ENCODE measurements at regions not wholly inside any gene's neighbourhood (a gene's known extent, or its start where the extent isn't known, plus 50 kb on each side); places are given as distances from the start of the nearest gene placed in this dataset.

DNA sequence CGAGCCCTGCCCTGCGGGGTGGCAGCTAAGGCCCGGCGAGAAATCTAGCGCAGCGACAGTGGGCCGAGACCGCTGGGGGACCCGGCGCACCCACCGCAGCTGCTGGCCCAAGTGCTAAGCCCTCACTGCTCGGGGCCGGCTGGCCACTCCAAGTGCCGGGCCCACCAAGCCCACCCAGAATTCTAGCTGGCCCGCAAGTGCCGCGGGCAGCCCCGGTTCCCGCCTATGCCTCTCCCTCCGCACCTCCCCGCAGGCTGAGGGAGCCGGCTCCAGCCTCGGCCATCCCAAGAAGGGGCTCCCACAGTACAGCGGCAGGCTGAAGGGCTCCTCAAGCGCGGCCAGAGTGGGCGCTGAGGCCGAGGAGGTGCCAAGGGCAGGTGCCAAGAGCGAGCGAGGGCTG is 55.2 kb upstream of the RND3 start:
- no peak for DNase-seq (ENCODE audit: low spot score)

DNA sequence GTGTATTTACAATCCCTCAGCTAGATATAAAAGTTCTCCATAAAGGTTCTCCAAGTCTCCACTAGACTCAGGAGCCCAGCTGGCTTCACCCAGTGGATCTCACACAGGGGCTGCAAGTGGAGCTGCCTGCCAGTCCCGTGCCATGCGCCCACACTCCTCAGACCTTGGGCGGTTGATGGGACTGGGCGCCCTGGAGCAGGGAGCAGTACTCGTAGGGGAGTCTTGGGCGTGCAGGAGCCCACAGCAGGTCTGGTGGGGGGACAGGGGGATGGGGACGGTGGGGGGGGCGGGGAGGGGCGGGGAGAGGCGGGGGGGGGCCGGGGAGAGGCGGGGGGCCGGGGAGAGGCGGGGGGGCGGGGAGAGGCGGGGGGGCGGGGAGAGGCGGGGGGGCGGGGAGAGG is 54.7 kb upstream of the RND3 start:
- no peak for DNase-seq (ENCODE audit: low spot score)

DNA sequence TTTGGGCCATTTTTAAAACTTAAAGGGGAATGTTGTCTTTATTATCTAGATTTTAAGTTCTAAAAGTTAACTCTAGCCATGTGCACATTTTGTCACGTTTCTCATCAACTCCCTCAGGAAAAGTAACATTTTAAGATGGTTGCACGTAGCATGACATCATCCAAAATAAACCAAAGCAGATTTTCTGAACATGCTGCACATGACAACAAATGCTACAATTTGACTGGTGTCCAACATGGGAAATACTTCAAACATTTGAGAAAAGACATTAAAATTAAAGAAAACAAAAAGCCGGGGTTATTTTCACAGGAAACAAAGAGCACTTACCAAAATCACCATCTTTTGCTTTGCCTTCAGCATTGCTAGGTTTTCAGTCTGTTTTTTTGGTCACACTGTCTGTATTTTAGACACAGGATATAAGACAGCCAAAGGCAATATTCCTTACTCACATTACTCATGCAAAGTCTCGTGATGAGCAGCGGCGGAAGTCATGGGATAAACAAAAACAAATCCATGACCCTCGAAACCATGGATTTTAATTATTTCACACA is 51.3 kb upstream of the RND3 start:
- no peak for DNase-seq (ENCODE audit: low spot score)

All from putamen (tissue), 1 donor.